ENCODE measurements at regions not wholly inside any gene's neighbourhood (a gene's known extent, or its start where the extent isn't known, plus 50 kb on each side); places are given as distances from the start of the nearest gene placed in this dataset.

DNA sequence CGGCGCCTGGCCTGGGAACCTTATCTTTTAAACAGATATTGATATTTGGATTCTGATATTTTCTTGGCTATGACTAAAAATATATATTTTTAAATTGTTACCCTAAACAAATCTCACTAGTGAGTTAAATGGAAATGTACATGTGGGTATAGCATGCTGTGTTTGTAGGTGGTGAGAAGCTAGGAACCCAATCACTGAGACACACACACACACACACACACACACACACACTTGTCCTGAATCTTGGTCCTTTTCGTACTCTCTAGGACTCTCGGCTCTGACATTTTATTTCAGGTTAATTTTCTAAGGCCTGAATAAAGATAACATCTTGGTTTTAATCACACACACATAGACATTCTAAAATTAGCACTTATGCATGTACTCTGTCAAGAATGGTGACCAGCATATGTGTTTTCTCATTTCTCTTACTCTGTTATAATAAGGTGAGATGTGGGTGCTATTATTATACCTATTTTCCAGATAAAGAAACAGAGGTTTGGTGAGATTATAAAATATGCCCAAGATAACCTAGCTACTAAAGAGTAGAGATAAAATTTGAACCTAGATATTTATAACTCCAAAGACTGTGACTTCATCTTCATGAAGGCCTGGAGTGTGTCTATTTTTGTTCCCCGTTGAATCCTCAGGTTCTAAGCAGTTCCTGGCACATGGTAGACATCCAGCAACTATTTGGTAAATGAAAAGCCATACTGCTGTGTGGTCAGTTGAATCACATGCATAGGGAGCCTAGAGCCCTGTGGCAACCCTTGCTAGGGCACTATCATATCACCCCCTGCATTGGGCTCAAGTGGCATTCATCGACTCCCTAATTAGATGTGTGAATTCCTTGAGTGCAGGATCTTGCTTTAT is 85.0 kb upstream of the RAB3GAP2 start:
- DNase-seq: no peak

DNA sequence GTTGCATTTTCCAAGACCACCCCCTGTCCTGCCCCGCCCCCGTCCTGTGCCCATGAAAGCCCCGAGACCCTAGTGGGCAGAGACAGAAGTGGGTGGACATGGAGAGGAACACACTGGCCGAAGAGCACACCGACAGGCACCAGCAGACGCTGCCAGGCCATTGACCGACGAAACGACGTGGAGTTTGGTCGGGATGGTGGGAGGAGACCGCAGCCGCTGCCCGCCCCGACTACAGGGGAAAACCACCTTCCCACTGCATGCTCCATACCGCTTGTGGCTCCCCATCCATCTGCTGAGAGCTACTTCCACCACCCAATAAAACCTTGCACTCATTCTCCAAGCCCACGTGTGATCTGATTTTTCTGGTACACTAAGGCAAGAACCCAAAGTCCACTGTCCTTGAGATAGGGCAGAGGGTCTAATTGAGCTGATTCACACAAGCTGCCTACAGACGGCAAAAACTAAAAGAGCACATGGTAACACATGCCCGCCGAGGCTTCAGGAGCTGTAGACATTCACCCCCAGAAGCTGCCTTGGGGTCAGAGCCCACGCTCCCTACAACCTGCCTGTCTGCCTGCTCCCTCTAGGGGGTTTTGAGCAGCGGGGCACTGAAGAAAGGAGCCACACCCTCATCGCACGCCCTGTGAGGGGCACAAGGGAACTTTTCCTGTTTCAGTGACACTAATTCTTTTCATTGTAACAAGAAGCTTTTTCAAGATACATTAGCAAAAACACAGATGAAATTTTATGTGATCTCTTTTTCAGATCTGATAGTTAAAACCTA is 81.2 kb upstream of the RAB3GAP2 start:
- DNase-seq: no peak

DNA sequence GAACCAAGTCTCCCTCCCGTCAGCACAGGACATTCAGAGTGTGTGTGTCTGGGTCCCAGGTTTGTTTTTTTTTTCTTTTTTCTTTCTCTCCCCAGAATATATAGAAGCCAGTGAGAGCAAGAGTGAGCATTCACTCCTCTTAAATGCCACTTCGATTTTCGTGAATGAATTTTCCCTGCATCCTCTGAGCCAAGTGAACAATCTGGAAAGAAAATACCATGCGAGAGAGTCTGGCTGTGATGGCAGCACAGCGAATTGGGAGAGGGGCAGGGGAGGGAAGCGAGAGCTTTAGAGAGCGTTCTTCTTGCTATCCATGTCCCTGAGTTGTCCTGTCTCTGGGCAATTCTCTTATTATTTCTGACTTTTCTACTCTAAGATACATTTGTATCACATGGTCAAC is 76.0 kb upstream of the RAB3GAP2 start:
- no peak for DNase-seq

DNA sequence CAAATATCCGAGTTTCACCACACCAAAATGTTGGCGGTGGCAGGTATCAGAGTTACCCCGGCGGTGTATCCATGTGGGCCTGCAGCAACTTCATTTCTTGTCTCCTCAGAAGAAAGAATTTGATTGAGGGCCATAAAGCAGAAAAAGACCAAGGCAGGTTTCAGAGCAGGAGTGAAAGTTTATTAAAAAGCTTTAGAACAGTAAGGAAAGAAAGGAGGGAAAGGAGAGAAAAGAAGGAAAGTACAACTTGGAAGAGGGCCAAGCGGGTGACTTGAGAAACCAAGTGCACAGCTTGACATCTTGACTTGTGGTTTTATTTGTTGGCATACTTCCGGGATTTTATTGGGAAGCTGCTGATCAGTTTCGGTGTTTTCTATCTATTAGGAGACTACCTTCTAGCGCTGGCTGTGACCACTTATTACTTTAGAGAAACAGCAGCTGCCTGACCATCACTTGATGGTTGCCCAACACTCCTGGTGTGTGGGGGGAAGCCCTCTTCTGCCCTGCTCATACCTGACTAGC is 75.5 kb upstream of the RAB3GAP2 start:
- no peak for DNase-seq

DNA sequence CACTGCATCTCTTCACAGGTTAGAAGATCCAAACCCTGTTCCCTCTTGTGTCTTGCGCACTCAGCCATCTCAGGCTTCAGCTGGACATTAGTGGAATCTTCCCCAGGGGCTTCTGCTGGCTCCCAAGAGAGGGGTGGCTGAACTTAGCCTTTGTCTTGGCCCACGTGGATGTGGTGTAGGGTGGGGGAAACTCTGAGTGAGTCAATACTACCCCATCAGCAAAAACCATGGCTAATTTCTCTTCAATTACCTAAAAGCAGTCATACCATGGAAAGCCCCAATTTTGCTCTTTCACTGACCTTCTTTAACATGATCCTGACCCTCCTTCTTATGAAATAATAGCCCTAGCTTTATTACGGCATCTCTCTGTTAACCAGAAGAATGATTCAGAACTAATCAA is 72.5 kb upstream of the RAB3GAP2 start:
- no peak for DNase-seq

DNA sequence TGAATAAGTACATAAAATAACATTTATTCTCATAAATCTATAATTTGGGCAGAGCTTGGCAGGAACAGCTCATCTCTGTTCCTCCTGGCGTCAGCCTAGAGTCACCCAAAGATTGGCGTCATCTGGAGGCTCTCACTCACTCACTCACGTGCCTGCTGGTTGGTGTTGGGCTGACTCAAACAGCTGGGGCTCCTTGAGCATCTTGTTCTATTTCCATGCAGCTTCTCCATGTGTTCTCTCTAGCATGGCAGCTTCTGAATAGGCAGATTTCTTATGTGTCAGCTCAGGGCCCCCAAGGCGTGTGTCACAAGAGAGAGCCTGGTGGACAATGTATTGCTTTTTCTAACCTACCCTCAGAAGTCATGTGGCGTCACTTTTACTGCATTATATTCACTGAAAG is 70.6 kb upstream of the RAB3GAP2 start:
- DNase-seq: no peak

DNA sequence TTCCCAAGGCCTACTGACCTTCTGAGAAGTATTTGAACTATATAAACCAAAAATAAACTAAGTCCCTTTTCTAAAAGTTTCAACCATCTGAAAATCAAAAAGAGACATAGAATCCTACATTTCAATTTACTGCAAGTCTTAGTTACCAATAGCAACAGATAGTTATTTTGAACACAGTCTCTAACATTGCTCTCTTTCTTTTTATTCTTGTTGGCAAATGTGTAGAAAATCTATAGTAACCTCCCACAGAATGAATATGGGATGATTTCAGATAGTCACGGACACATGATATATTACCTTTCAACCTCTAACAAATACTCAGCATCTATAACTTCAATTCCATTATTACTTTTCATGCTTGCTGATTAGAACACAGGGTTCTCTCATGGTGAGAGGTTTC is 68.9 kb upstream of the RAB3GAP2 start:
- DNase-seq: no peak

DNA sequence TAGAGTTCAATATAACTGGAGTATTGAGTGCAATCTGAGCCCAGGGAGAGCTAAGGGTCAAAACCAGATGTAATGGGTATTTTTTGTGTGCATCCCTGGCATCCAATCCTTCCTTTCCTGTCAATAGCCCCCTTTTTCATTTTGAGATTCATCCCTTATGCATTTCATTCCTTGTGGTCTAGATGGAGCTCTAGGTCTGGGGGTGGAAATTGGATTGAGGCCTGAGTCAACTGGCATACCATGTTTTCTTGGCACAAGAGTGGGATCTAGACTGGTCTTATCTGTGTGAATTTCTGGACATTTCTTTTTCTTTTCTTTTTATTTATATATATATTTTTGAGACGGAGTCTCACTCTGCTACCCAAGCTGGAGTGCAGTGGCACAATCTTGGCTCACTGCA is 67.3 kb upstream of the RAB3GAP2 start:
- DNase-seq: no peak

DNA sequence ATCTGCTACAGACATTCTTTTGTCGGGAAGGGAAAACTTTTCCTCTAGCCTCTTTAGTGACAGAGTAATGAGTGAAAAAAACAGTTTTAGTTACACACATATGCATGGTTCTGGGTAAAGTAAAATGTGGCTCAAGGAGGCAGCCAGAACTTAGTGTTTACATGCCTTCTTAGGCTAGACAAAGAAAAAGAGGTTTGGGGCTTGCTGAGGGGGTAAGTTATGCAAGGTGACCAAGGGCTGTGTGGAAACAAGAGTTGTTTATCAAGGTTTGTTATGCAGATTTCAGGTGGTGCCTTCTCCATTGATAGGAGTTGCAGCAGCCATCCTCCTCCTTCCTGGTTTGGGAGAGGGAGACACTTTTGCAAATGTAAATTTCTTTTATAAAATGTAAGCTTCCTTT is 66.5 kb upstream of the RAB3GAP2 start:
- no peak for DNase-seq

DNA sequence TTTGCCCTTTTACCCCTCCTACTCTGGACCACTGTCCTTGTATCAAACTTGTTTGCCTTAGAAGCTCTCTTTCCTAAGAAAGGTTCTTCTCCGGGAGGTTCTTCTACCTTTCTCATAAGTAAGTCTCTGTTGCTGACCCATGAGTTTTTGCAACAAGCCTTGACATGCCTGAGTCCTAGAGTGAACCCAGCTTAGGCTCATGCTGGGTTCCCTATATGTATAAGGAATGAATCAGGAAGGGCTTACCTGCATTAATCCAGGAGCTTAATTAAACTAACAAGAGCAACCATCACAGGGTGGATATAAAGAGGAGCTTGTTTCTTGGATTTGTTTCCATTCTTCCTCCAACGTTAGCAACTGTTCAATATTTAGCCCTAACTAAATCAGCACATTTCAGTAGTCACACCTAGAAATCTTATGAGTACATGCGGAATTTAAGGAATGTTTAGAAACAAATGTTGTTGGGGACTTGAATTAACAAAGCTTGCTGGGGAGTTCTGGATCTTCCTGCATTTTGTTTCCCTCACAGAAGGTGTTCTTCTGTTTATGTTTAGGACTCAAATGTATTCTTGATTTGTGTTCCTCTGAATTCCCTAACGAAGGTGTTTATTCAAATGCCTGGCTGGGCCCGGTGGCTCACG is 64.3 kb upstream of the RAB3GAP2 start:
- DNase-seq: no peak

DNA sequence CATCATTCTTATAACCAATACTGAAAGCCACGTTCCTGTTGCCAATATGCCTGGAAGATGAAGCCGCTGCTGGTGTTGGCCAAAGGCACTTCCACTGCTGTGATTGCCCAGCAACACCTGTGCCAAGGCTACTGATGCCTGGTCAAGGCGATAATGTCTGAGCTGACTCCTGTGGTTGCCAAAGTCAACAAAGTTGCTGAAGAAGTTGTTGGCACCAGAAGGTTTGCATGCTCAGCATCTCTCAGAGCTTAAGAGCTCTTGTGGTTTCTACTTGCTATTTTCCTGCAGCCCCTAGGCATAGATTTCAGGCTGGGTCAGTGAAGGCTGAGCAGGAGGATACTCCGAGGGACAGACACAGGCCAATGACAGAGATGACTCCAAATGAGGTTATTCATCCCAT is 63.4 kb upstream of the RAB3GAP2 start:
- DNase-seq: no peak

DNA sequence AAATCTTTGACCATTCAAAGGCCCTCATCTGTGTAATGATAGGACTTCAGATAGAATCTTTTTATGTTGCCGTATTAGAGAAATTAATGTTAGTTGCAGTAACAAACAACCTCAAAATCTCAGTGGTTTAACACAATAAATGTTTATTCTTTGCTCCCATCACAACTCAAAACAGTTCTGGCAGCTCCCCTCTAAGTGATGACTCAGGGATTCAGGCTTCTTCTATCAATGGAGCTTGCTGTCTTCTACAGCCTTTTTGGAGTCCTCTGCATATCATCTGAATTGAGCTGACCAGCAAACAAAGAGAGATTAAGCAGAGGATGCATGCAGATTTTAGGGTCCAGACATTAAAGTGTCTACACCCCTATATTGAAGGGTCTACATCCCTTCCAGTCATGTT is 59.1 kb upstream of the RAB3GAP2 start:
- DNase-seq: no peak

DNA sequence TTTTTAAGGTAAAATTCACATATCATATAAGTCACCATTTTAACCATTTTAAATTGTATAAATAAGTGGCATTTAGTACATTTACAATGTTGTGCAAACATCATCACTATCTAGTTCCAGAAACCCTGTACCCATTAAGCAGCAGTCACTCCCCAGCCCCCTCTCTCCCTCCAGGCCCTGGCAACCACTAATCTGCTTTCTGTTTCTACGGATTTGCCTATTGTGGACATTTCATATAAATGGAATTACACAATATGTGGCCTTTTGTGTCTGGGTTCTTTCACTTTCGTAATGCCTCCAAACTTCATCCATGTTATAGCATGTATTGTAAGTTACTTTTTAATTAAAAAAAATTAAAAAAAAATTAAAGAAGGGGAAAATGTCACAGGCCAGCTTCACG is 58.0 kb upstream of the RAB3GAP2 start:
- DNase-seq: no peak

DNA sequence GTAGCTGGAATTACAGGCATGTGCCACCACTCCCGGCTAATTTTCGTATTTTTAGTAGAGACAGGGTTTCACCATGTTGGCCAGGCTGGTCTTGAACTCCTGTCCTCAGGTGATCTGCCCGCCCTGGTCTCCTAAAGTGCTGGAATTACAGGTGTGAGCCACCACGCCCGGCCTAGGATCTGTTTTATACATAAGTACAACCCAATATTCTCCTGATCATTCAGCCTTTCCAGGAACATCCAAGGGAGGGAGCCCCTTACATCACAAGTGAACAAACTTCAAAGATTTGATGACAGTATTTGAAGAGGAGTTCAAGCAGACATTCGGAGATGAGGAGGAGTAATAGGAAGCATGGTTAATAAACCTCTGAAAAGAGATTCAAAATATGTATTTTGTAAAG is 54.9 kb upstream of the RAB3GAP2 start:
- no peak for DNase-seq

DNA sequence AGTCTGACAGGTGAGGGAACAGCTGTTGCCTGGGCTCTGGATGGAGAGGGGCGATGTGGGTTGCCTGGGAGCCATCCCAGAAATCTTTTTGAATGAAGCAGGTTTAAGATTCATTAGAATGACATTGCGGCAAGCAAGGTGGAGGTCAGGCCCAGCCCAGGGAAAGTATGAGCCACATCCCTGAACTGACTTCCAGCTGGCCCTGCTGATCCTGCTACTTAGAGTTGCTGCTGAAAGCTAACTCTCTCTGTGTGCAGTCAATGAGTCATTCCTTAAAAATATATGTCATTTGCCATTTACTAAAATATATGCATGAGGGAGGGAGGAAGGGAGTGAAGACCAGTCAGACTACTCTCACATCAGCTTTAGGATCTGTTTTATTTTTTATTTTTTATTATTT is 54.3 kb upstream of the RAB3GAP2 start:
- no peak for DNase-seq

DNA sequence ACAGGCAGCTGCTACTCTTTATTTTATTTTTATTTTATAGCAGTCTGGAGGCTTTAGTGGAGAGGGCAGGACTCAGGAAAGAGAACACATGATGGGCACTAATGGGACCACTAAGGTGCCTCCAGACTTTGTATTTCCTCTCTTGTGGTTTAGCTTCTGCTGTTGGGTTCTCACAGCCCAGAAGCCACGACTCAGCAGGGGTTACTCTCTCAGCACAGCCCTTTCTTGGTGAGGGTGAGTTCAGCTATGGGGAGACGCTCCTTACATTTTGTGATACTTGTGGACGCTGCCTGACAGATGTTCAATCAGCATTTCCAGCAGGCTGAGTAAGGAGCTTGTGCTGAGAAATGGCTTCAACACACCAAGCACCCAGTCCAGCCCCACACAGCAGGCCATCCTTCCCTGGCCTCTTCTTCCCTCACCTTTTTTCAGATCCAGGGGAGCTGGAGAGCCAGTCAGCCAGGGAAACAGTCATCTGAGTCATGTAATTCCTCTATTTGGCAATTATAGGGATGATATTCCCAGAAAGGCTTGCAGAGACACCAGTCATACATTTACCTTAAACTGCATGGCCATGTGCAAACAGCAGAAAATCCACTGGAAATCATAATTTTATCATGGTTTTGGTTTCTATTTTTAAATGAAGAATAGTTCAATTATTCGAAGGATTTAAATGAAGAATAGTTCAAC is 53.2 kb upstream of the RAB3GAP2 start:
- no peak for DNase-seq

DNA sequence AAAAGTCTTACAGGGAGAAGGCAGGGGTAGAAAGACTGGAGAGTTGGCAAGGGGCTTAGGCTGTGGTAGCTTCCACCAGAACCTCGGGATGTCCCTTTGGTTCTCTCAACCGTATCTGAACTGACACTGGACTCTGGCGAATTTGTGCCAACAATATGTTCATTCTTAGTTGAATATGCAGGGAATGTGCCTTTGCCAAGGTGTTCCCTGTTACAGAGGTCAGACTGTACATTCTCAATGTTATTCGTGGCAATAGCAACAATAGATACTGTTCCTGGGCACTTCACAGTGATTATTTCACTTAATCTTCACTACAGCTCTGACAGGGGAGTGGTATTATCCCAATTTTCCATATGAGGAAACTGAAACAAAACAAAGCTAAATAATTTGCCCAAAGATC is 51.5 kb upstream of the RAB3GAP2 start:
- DNase-seq: no peak

DNA sequence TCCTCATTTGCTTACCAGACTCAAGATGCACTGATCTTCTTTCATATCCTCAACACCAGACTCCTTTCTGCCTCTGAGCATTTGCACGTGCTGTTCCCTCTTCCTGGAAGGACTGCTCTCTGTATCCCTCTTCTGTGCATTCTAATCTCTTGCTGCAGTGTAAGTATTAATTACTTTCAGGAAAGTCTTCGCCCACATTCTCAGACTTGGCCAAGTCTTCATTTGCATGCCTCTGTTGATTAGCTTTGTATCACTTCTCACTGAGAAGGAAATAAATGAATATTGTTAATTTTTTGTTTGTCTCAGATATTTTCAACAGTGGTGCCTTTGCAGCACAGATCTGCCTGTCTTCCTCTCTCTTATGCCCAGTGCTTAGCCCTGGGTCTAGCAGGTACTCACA is 50.3 kb upstream of the RAB3GAP2 start:
- no peak for DNase-seq
